Cardiac muscle cell (in vitro differentiated cells and primary cell): ENCODE measurements at regions not wholly inside any gene's neighbourhood (a gene's known extent, or its start where the extent isn't known, plus 50 kb on each side); places are given as distances from the start of the nearest gene placed in this dataset.
A peak's percentile ranks its signal among the peaks of the same experiment; 100 is the strongest.

Experiments
- DNase-seq, 2 donors: peaks; one replicate each; pipeline versions ENCODE4 v3.0.0 to v3.0.0-alpha.2; 2010 to 2017; ENCODE audit warnings: low read depth in 1 of 2, low spot score in 1 of 2
- H3K27ac ChIP-seq: fragments of 200-600 bp; sonication (generic); 2 replicates; pipeline ENCODE4 v1.5.1; 2016
- H3K27me3 ChIP-seq: fragments of 200-600 bp; sonication (generic); 2 replicates; pipeline ENCODE4 v1.6.0; 2016; ENCODE audit warnings: control low read depth
- H3K36me3 ChIP-seq: fragments of 200-600 bp; sonication (generic); 2 replicates; pipeline ENCODE4 v1.5.1; 2016; ENCODE audit warnings: control low read depth
- H3K4me1 ChIP-seq: fragments of 200-600 bp; sonication (generic); 2 replicates; pipeline ENCODE4 v1.8.1; 2017; ENCODE audit warnings: low read depth, mild to moderate bottlenecking, mixed run types
- H3K4me3 ChIP-seq: fragments of 200-600 bp; sonication (generic); 2 replicates; pipeline ENCODE4 v1.5.1; 2016; ENCODE audit warnings: mild to moderate bottlenecking
- H3K9me3 ChIP-seq: fragments of 200-600 bp; sonication (generic); 2 replicates; pipeline ENCODE4 v1.5.1; 2017; ENCODE audit warnings: low read depth, mild to moderate bottlenecking, control low read depth
- CTCF ChIP-seq: IDR thresholded peaks from 2 replicates; pipeline ENCODE4 v1.5.1; 2012; ENCODE audit warnings: low read depth, mild to moderate bottlenecking, low read length

DNA sequence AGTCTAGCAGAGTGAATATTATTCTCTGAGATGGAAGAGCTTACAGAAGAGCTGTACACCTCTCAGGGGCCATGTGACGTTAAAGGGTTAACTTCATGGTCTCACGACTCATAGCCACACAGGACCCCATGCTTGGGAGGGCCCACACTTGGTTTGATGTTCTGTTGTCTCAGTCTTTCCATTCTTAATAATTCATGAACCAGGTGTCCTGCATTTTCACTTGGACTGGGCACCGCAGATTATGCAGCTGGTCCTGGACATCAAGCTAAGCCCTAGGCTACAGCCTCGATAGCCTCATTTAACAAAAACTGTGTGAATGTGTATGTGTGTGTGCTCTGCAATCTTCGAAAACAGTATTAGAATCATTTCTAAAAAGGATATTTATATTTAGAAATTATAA, 323.5 kb downstream of the PLK2 start:
- Histone ChIP-seq H3K27me3 (no peaks in the 10 kb centered on the region), H3K9me3 (no peaks in the 10 kb centered on the region), H3K27ac (no peak overlapping the region), H3K36me3 (no peaks in the 10 kb centered on the region), H3K4me1 (no peaks in the 10 kb centered on the region), H3K4me3 (no peak overlapping the region)
- no peak for TF ChIP-seq CTCF
- DNase-seq = no peak

- no peak overlapping the region for H3K4me3 ChIP-seq
- no peaks in the 10 kb centered on the region for H3K4me1 ChIP-seq
- no peak overlapping the region for H3K27ac ChIP-seq
- TF ChIP-seq CTCF = no peak
- no peaks in the 10 kb centered on the region for H3K27me3 ChIP-seq
- H3K36me3 ChIP-seq = no peaks in the 10 kb centered on the region
- H3K9me3 ChIP-seq = no peaks in the 10 kb centered on the region
- no peak for DNase-seq
Measured at GRCh38 chr5:58135571-58136335, 324.1 kb downstream of the PLK2 start.

DNA sequence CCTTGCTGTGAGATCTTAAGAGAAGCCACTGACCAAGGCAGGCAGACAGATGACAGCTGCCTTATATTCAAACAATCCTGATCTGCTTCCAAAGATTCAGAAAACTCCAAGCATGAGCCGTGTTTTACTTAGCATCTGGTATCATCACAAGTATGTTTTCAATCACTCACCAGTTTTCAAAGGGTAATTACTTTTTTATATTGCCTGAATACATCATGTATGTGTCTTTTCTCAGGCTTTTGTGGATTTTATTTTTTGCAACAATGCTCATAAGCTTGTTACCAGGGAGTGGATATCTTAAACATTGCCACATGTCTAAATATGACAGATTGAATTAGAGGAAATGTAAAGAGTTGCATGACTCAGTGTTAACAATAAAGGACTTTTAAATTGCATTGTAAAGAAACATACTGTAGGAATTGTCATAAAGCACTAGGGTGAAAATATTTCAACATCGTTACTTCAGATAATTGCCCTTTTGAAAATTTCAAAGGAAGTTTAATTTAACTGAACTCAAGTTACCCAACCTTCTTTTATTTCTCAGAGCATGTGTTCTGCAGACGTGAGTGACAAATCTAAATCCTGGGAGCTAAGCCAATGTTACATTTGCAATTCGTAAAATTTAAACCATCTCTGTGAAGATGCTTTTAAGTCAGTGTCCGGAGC, 326.1 kb downstream of the PLK2 start:
- H3K36me3 ChIP-seq = no peaks in the 10 kb centered on the region
- no peak overlapping the region for H3K4me3 ChIP-seq
- H3K4me1 ChIP-seq = no peaks in the 10 kb centered on the region
- H3K27me3 ChIP-seq = no peaks in the 10 kb centered on the region
- DNase-seq = peak in 1 of 2 donors; percentile 67
- H3K27ac ChIP-seq = no peak overlapping the region
- no peak for TF ChIP-seq CTCF
- H3K9me3 ChIP-seq = no peaks in the 10 kb centered on the region

DNA sequence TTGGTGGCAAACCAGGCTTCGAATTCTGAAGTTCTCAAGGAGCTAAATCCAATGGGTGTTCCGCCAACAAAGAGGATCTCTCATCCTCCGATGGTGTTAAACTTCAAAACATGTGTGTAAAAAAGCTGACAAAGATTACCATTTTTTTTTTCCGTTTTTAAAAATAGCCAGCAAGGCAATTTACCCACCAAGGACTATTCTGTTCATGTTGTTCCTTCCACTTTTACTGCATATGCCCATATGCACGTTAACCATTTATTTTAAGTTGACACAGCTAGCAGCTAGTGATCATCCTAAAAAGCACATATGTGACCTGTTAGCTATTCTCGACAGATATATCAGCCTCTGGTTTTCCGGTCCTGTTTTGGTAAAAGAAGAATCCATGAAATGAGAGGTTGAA, 326.7 kb downstream of the PLK2 start:
- Histone ChIP-seq H3K27ac (no peak overlapping the region), H3K36me3 (no peaks in the 10 kb centered on the region), H3K9me3 (no peaks in the 10 kb centered on the region), H3K4me1 (no peaks in the 10 kb centered on the region), H3K27me3 (no peaks in the 10 kb centered on the region), H3K4me3 (no peak overlapping the region)
- no peak for TF ChIP-seq CTCF
- no peak for DNase-seq

GRCh38 chr5:58127255-58128220, 332.3 kb downstream of the PLK2 start:
- no peak for TF ChIP-seq CTCF
- peaks cover 16% of the 10 kb centered on the region for H3K4me1 ChIP-seq
- H3K27ac ChIP-seq = peak overlapping the region; percentile 79
- no peaks in the 10 kb centered on the region for H3K27me3 ChIP-seq
- no peaks in the 10 kb centered on the region for H3K9me3 ChIP-seq
- H3K4me3 ChIP-seq = no peak overlapping the region
- peak in 1 of 2 donors; percentile 18 for DNase-seq
- H3K36me3 ChIP-seq = no peaks in the 10 kb centered on the region
